ENCODE measurements at regions not wholly inside any gene's neighbourhood (a gene's known extent, or its start where the extent isn't known, plus 50 kb on each side); places are given as distances from the start of the nearest gene placed in this dataset.
"Not testable (repeated sequence)": the region's sequence is repeated elsewhere in the genome, so short reads cannot be mapped to it uniquely, and the experiment has no call there.

DNA sequence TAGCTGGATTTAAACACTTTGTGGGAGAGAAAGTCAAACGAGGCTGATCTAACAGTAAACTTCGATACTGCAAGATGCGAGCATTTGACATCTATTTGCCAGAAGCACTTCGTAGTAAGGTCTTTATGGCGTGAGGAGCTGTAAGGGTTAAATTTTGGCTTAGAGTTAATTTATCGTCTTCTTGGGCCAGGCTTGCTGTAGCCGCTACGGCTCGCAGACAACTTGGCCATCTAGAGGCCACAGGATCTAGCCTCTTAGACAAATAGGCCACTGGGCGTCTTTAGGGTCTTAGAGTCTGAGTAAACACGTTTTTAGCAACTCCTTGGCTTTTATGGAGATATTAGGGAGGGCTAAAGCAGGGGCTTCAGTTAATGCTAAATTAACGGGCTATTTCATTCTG, 165.6 kb upstream of the CCZ1B start:
- TF ChIP-seq, protein P1, sequence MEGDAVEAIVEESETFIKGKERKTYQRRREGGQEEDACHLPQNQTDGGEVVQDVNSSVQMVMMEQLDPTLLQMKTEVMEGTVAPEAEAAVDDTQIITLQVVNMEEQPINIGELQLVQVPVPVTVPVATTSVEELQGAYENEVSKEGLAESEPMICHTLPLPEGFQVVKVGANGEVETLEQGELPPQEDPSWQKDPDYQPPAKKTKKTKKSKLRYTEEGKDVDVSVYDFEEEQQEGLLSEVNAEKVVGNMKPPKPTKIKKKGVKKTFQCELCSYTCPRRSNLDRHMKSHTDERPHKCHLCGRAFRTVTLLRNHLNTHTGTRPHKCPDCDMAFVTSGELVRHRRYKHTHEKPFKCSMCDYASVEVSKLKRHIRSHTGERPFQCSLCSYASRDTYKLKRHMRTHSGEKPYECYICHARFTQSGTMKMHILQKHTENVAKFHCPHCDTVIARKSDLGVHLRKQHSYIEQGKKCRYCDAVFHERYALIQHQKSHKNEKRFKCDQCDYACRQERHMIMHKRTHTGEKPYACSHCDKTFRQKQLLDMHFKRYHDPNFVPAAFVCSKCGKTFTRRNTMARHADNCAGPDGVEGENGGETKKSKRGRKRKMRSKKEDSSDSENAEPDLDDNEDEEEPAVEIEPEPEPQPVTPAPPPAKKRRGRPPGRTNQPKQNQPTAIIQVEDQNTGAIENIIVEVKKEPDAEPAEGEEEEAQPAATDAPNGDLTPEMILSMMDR (IDR thresholded peaks at IDR 0.05; ENCODE audit: low read depth, low read length), result not testable (repeated sequence)
- TF ChIP-seq EZH2phosphoT487 (IDR thresholded peaks at IDR 0.05; ENCODE audit: low read depth), result not testable (repeated sequence)

Measured in OCI-LY3 (cell line).